Body of pancreas (tissue), 4 donors: ENCODE measurements at regions not wholly inside any gene's neighbourhood (a gene's known extent, or its start where the extent isn't known, plus 50 kb on each side); places are given as distances from the start of the nearest gene placed in this dataset.

ENCODE experiments used
- POLR2A ChIP-seq, 3 donors: fragments of 450-650 bp; IDR thresholded peaks; one replicate each; pipeline ENCODE4 v1.6.1; 2016; ENCODE audit warnings: antibody characterized with exemption in 3 of 3, mild to moderate bottlenecking in 2 of 3
- TF ChIP-seq, protein P1 (sequence below), 7 experiments: fragments of 450-650 bp in 4 of 7; fragments of 200-600 bp in 3 of 7; sonication (generic) in 3 of 7; IDR thresholded peaks; one replicate each; pipeline ENCODE4 v1.5.1; 2016 to 2019; ENCODE audit warnings: antibody characterized with exemption in 7 of 7

DNA sequence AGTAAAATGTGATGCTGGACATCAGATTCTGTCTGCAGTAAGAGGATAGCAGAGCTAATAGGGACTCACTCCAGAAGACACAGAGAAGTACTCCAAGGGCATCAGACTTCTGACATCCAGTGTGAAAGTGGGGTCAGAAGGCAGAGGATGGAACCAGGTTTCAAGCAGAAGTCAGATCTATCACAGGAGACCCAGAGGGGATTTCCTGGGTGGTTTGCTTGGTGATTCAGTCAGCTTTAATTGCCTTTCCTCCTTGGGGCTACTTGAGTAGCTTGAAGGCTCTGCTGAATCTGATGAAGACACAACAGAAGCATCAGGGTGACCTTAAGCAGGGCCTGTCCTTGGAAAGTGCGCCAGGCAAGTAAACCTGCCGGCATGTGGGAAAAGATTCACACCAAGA, 300.6 kb downstream of the COG6 start:
- TF ChIP-seq, protein P1, sequence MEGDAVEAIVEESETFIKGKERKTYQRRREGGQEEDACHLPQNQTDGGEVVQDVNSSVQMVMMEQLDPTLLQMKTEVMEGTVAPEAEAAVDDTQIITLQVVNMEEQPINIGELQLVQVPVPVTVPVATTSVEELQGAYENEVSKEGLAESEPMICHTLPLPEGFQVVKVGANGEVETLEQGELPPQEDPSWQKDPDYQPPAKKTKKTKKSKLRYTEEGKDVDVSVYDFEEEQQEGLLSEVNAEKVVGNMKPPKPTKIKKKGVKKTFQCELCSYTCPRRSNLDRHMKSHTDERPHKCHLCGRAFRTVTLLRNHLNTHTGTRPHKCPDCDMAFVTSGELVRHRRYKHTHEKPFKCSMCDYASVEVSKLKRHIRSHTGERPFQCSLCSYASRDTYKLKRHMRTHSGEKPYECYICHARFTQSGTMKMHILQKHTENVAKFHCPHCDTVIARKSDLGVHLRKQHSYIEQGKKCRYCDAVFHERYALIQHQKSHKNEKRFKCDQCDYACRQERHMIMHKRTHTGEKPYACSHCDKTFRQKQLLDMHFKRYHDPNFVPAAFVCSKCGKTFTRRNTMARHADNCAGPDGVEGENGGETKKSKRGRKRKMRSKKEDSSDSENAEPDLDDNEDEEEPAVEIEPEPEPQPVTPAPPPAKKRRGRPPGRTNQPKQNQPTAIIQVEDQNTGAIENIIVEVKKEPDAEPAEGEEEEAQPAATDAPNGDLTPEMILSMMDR (IDR thresholded peaks at IDR 0.05) = no peak
- TF ChIP-seq POLR2A (IDR thresholded peaks at IDR 0.05) = no peak
